ENCODE measurements at regions not wholly inside any gene's neighbourhood (a gene's known extent, or its start where the extent isn't known, plus 50 kb on each side); places are given as distances from the start of the nearest gene placed in this dataset.

GRCh38 chr21:32134441-32135130, 144.3 kb downstream of the MIS18A start:
- no peak for ATAC-seq
- no TSS peak for BruUV-seq (replicated peaks)
- CTCF ChIA-PET: no interaction called here

GRCh38 chr21:32132881-32133280, 146.0 kb downstream of the MIS18A start:
- H2AFZ ChIP-seq (ENCODE audit: low read length): no peak overlapping the region
- no peak overlapping the region for H3K4me2 ChIP-seq (ENCODE audit: low read length)
- H3K4me1 ChIP-seq (ENCODE audit: insufficient read depth, low read length): peaks cover 7% of the 10 kb centered on the region; the same call in 1 of the 2 replicates
- no peaks in the 10 kb centered on the region for H3K36me3 ChIP-seq (ENCODE audit: low read depth, low read length)
- ChIA-PET CTCF (no interaction called here), POLR2A (ENCODE audit: unreplicated experiment) (no interaction called here)
- H3K27me3 ChIP-seq (ENCODE audit: low read length): peaks cover 64% of the 10 kb centered on the region
- TF ChIP-seq EZH2phosphoT487 (IDR thresholded peaks at IDR 0.05; ENCODE audit: borderline replicate concordance, low read length): no peak
- no peak for TF ChIP-seq EZH2 (IDR thresholded peaks at IDR 0.05; ENCODE audit: low read length, unreplicated experiment)
- TF ChIP-seq CTCF (conservative IDR thresholded peaks at IDR 0.05; ENCODE audit: low read depth, low read length): no peak
- H3K9me3 ChIP-seq (ENCODE audit: low read length): no peaks in the 10 kb centered on the region
- ATAC-seq (no peak), DNase-seq (no peak)
- no peaks in the 10 kb centered on the region for H3F3A ChIP-seq (ENCODE audit: low read length, unreplicated experiment)
- no peak overlapping the region for H3K4me3 ChIP-seq (ENCODE audit: low read length)
- H3K79me2 ChIP-seq (ENCODE audit: low read length): no peaks in the 10 kb centered on the region
- no peak overlapping the region for H3K9ac ChIP-seq (ENCODE audit: low read length)
- H3K27ac ChIP-seq (ENCODE audit: low read length): no peak overlapping the region
- no peaks in the 10 kb centered on the region for H4K20me1 ChIP-seq (ENCODE audit: low read length)
- no TSS peak for BruUV-seq (replicated peaks)
- intact Hi-C loops (cut with micrococcal nuclease): no loop called here
- H3K9me2 ChIP-seq (replicated peaks; ENCODE audit: low read length): no peaks in the 10 kb centered on the region

More at GRCh38 chr21:32134441-32135130, 144.3 kb downstream of the MIS18A start:
- Histone ChIP-seq H3K4me2 (ENCODE audit: low read length) (no peak overlapping the region), H3K4me3 (ENCODE audit: low read length) (no peak overlapping the region), H3K9me3 (ENCODE audit: low read length) (no peaks in the 10 kb centered on the region), H3F3A (ENCODE audit: low read length, unreplicated experiment) (no peaks in the 10 kb centered on the region), H3K9ac (ENCODE audit: low read length) (no peak overlapping the region), H3K4me1 (ENCODE audit: insufficient read depth, low read length) (peaks cover 7% of the 10 kb centered on the region; the same call in 1 of the 2 replicates), H3K9me2 (replicated peaks; ENCODE audit: low read length) (no peaks in the 10 kb centered on the region), H2AFZ (ENCODE audit: low read length) (no peak overlapping the region), H3K36me3 (ENCODE audit: low read depth, low read length) (no peaks in the 10 kb centered on the region), H3K79me2 (ENCODE audit: low read length) (no peaks in the 10 kb centered on the region), H3K27me3 (ENCODE audit: low read length) (peaks cover 72% of the 10 kb centered on the region), H3K27ac (ENCODE audit: low read length) (no peak overlapping the region), H4K20me1 (ENCODE audit: low read length) (no peaks in the 10 kb centered on the region)
- DNase-seq: no peak
- intact Hi-C loops (cut with micrococcal nuclease): no loop called here
- POLR2A ChIA-PET (ENCODE audit: unreplicated experiment): no interaction called here
- TF ChIP-seq EZH2 (IDR thresholded peaks at IDR 0.05; ENCODE audit: low read length, unreplicated experiment) (no peak), EZH2phosphoT487 (IDR thresholded peaks at IDR 0.05; ENCODE audit: borderline replicate concordance, low read length) (no peak), CTCF (conservative IDR thresholded peaks at IDR 0.05; ENCODE audit: low read depth, low read length) (no peak)

- H3K9ac ChIP-seq (ENCODE audit: low read length): no peak overlapping the region
- no peak overlapping the region for H2AFZ ChIP-seq (ENCODE audit: low read length)
- ChIA-PET CTCF (no interaction called here), POLR2A (ENCODE audit: unreplicated experiment) (no interaction called here)
- TF ChIP-seq EZH2 (IDR thresholded peaks at IDR 0.05; ENCODE audit: low read length, unreplicated experiment) (no peak), CTCF (conservative IDR thresholded peaks at IDR 0.05; ENCODE audit: low read depth, low read length) (no peak), EZH2phosphoT487 (IDR thresholded peaks at IDR 0.05; ENCODE audit: borderline replicate concordance, low read length) (no peak)
- intact Hi-C loops (cut with micrococcal nuclease): no loop called here
- H3K9me2 ChIP-seq (replicated peaks; ENCODE audit: low read length): no peaks in the 10 kb centered on the region
- no peaks in the 10 kb centered on the region for H4K20me1 ChIP-seq (ENCODE audit: low read length)
- no peaks in the 10 kb centered on the region for H3K79me2 ChIP-seq (ENCODE audit: low read length)
- H3K4me2 ChIP-seq (ENCODE audit: low read length): no peak overlapping the region
- BruUV-seq (replicated peaks): no TSS peak
- H3K4me1 ChIP-seq (ENCODE audit: insufficient read depth, low read length): peaks cover 7% of the 10 kb centered on the region; the same call in 1 of the 2 replicates
- H3F3A ChIP-seq (ENCODE audit: low read length, unreplicated experiment): no peaks in the 10 kb centered on the region
- no peak overlapping the region for H3K27ac ChIP-seq (ENCODE audit: low read length)
- no peaks in the 10 kb centered on the region for H3K9me3 ChIP-seq (ENCODE audit: low read length)
- ATAC-seq: no peak
- H3K27me3 ChIP-seq (ENCODE audit: low read length): peaks cover 59% of the 10 kb centered on the region
- no peaks in the 10 kb centered on the region for H3K36me3 ChIP-seq (ENCODE audit: low read depth, low read length)
- no peak overlapping the region for H3K4me3 ChIP-seq (ENCODE audit: low read length)
- no peak for DNase-seq
Measured at GRCh38 chr21:32132409-32132808, 146.4 kb downstream of the MIS18A start.
